ENCODE measurements at regions not wholly inside any gene's neighbourhood (a gene's known extent, or its start where the extent isn't known, plus 50 kb on each side); places are given as distances from the start of the nearest gene placed in this dataset.
"Not testable (repeated sequence)": the region's sequence is repeated elsewhere in the genome, so short reads cannot be mapped to it uniquely, and the experiment has no call there.

DNA sequence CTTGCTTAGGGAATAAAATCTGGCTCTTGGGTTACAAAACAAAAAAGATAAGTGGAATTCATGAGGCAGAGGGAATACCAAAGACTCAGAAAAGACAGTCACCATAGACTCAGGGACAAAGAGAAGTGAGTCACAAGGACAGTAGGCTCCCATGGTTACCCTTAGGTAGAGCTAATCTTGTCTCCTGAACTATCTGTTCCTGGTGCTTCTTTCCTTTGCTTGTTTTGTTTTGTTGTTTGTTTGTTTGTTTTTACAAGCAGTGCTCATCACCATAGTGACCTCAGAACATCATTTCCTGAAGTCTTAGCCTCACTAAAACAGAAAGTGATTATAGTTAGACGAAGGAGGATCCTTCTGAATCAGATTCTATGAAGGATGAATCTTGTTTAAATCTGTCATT, 142.3 kb upstream of the SOX21 start:
- no peak overlapping the region for H3K4me2 ChIP-seq
- H3K27me3 ChIP-seq, result no peaks in the 10 kb centered on the region
- no peak overlapping the region for H3K9ac ChIP-seq
- no peaks in the 10 kb centered on the region for H3K4me1 ChIP-seq
- DNase-seq (ENCODE audit: low spot score), result no peak
- H3K36me3 ChIP-seq, result no peaks in the 10 kb centered on the region
- no peaks in the 10 kb centered on the region for H3K36me3 Mint-ChIP-seq
- no peak for TF ChIP-seq EZH2phosphoT487 (IDR thresholded peaks at IDR 0.05)
- no peak for TF ChIP-seq EZH2 (IDR thresholded peaks at IDR 0.05)
- TF ChIP-seq, protein P1, sequence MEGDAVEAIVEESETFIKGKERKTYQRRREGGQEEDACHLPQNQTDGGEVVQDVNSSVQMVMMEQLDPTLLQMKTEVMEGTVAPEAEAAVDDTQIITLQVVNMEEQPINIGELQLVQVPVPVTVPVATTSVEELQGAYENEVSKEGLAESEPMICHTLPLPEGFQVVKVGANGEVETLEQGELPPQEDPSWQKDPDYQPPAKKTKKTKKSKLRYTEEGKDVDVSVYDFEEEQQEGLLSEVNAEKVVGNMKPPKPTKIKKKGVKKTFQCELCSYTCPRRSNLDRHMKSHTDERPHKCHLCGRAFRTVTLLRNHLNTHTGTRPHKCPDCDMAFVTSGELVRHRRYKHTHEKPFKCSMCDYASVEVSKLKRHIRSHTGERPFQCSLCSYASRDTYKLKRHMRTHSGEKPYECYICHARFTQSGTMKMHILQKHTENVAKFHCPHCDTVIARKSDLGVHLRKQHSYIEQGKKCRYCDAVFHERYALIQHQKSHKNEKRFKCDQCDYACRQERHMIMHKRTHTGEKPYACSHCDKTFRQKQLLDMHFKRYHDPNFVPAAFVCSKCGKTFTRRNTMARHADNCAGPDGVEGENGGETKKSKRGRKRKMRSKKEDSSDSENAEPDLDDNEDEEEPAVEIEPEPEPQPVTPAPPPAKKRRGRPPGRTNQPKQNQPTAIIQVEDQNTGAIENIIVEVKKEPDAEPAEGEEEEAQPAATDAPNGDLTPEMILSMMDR (IDR thresholded peaks at IDR 0.05), result no peak
- H3F3A ChIP-seq (ENCODE audit: low read depth), result no peaks in the 10 kb centered on the region
- H3K9me3 ChIP-seq (ENCODE audit: low read depth), result no peaks in the 10 kb centered on the region
- H3K27ac Mint-ChIP-seq, result no peak overlapping the region
- no peaks in the 10 kb centered on the region for H4K20me1 ChIP-seq (ENCODE audit: low read depth)
- peaks cover 10% of the 10 kb centered on the region for H3K4me1 Mint-ChIP-seq
- H3K9me3 Mint-ChIP-seq, result no peaks in the 10 kb centered on the region
- H3K27me3 Mint-ChIP-seq (ENCODE audit: insufficient read depth, low read depth), result no peaks in the 10 kb centered on the region
- H3K4me3 ChIP-seq, result no peak overlapping the region
- no peak overlapping the region for H3K27ac ChIP-seq
- H2AFZ ChIP-seq (replicated peaks), result no peak overlapping the region
- H3K79me2 ChIP-seq (ENCODE audit: low read depth), result no peaks in the 10 kb centered on the region
- H3K4me3 Mint-ChIP-seq, result no peak overlapping the region

DNA sequence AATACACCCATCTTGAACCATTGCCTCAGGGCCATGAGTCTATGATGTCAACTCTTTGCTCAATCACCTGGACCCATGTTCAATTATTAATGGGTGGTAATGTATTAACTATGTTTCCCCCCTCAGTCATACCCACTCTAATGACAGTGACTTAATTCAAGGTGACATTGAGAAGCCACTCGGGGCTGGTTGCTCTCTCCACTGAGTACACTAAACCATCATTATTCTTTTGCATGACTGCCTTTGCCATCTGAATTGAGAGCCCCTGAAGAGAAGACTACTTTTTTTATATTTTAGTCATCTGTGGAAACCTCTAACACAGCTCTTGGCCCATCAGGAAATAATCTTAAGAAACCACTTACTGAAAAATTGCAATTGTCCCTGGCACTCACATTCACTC, 139.2 kb upstream of the SOX21 start:
- H3K27ac Mint-ChIP-seq, result no peak overlapping the region
- H3K27me3 ChIP-seq, result no peaks in the 10 kb centered on the region
- H3F3A ChIP-seq (ENCODE audit: low read depth), result no peaks in the 10 kb centered on the region
- H3K4me3 ChIP-seq, result no peak overlapping the region
- H3K4me2 ChIP-seq, result no peak overlapping the region
- no peak overlapping the region for H3K27ac ChIP-seq
- TF ChIP-seq EZH2 (IDR thresholded peaks at IDR 0.05) (no peak), EZH2phosphoT487 (IDR thresholded peaks at IDR 0.05) (no peak)
- TF ChIP-seq, protein P1 (IDR thresholded peaks at IDR 0.05), result no peak
- H3K27me3 Mint-ChIP-seq (ENCODE audit: insufficient read depth, low read depth), result no peaks in the 10 kb centered on the region
- H3K36me3 Mint-ChIP-seq, result no peaks in the 10 kb centered on the region
- H3K4me1 Mint-ChIP-seq, result no peaks in the 10 kb centered on the region
- no peaks in the 10 kb centered on the region for H3K4me1 ChIP-seq
- no peak overlapping the region for H3K9ac ChIP-seq
- DNase-seq (ENCODE audit: low spot score), result no peak
- H3K9me3 Mint-ChIP-seq, result no peaks in the 10 kb centered on the region
- H3K79me2 ChIP-seq (ENCODE audit: low read depth), result no peaks in the 10 kb centered on the region
- no peak overlapping the region for H3K4me3 Mint-ChIP-seq
- no peaks in the 10 kb centered on the region for H3K9me3 ChIP-seq (ENCODE audit: low read depth)
- no peak overlapping the region for H2AFZ ChIP-seq (replicated peaks)
- H4K20me1 ChIP-seq (ENCODE audit: low read depth), result no peaks in the 10 kb centered on the region
- H3K36me3 ChIP-seq, result no peaks in the 10 kb centered on the region

DNA sequence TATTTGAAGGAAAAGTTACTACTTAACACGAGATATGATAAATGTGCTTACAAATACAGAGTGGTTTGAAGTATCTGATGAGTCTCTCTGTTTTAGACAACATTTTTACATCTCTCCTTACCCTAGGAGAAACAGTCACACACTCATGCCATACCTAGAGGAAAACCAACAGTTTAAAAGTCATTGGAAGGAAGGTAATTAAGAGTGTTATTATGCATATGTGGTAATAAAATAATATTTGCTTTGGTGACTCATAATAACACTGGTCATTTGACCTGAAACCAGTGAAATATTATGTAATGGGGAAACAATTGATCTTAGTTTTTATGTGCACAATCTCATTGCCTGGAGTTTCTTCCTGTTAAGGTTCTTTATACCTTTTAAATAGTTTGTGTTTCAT, 136.9 kb upstream of the SOX21 start:
- Mint-ChIP-seq H3K9me3 (no peaks in the 10 kb centered on the region), H3K4me3 (no peak overlapping the region), H3K36me3 (no peaks in the 10 kb centered on the region), H3K4me1 (no peaks in the 10 kb centered on the region), H3K27me3 (ENCODE audit: insufficient read depth, low read depth) (no peaks in the 10 kb centered on the region), H3K27ac (no peak overlapping the region)
- Histone ChIP-seq H3K27me3 (no peaks in the 10 kb centered on the region), H3K27ac (no peak overlapping the region), H3F3A (ENCODE audit: low read depth) (no peaks in the 10 kb centered on the region), H3K4me2 (no peak overlapping the region), H3K4me3 (no peak overlapping the region), H3K79me2 (ENCODE audit: low read depth) (no peaks in the 10 kb centered on the region), H4K20me1 (ENCODE audit: low read depth) (no peaks in the 10 kb centered on the region), H3K36me3 (no peaks in the 10 kb centered on the region), H3K9ac (no peak overlapping the region), H2AFZ (replicated peaks) (no peak overlapping the region), H3K9me3 (ENCODE audit: low read depth) (no peaks in the 10 kb centered on the region), H3K4me1 (no peaks in the 10 kb centered on the region)
- no peak for DNase-seq (ENCODE audit: low spot score)
- no peak for TF ChIP-seq EZH2 (IDR thresholded peaks at IDR 0.05)
- TF ChIP-seq EZH2phosphoT487 (IDR thresholded peaks at IDR 0.05), result no peak
- TF ChIP-seq, protein P1 (IDR thresholded peaks at IDR 0.05), result no peak

DNA sequence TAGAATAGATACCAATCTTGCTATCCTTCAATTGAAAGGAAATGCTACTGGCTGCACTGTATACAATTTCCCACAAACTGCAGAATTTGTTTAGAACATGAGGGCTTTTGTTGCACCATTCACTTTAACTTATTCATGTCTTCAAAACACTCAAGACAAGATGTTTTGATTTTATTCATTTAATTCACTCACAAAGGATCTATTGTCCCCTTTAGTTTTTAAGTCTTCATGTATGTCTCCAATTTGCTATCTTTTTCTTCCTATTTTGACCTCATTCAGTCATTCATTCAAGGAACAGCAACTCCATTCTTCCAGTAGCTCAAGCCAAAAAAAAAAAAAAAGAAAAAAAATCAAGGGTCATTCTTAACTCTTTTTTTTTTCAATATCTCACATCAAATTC, 130.6 kb upstream of the SOX21 start:
- Mint-ChIP-seq H3K27me3 (ENCODE audit: insufficient read depth, low read depth) (no peaks in the 10 kb centered on the region), H3K36me3 (no peaks in the 10 kb centered on the region)

DNA sequence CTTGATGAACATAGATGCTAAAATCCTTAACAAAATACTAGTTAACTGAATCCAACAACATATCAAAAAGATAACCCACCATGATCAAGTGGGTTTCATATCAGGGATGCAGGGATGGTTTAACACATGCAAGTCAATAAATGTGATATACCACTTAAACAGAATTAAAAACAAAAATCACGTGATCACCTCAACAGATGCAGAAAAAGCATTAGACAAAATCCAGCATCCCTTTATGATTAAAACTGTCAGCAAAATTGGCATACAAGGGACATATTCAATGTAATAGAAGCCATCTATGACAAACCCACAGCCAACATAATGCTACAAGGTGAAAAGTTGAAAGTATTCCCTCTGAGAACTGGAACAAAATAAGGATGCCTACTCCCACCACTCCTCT, 124.7 kb upstream of the SOX21 start:
- H3K4me3 Mint-ChIP-seq; H3K4me1 Mint-ChIP-seq; H3K79me2 ChIP-seq (ENCODE audit: low read depth); DNase-seq (ENCODE audit: low spot score); H3K4me2 ChIP-seq; H3K27me3 ChIP-seq; H3K27me3 Mint-ChIP-seq (ENCODE audit: insufficient read depth, low read depth); H3K4me3 ChIP-seq; H3F3A ChIP-seq (ENCODE audit: low read depth); H3K36me3 ChIP-seq; H3K4me1 ChIP-seq; H3K36me3 Mint-ChIP-seq; H3K27ac ChIP-seq; H3K9me3 ChIP-seq (ENCODE audit: low read depth); H2AFZ ChIP-seq (replicated peaks); H3K9ac ChIP-seq; H3K9me3 Mint-ChIP-seq; H3K27ac Mint-ChIP-seq; H4K20me1 ChIP-seq (ENCODE audit: low read depth): not testable (repeated sequence)

More for the DNA sequence above, 130.6 kb upstream of the SOX21 start:
- Histone ChIP-seq H3K36me3 (no peaks in the 10 kb centered on the region), H3K79me2 (ENCODE audit: low read depth) (no peaks in the 10 kb centered on the region), H3F3A (ENCODE audit: low read depth) (no peaks in the 10 kb centered on the region), H4K20me1 (ENCODE audit: low read depth) (no peaks in the 10 kb centered on the region), H3K9ac (no peak overlapping the region), H3K4me3 (no peak overlapping the region), H2AFZ (replicated peaks) (no peak overlapping the region), H3K4me1 (no peaks in the 10 kb centered on the region), H3K27ac (no peak overlapping the region), H3K27me3 (no peaks in the 10 kb centered on the region), H3K9me3 (ENCODE audit: low read depth) (no peaks in the 10 kb centered on the region), H3K4me2 (no peak overlapping the region)
- no peaks in the 10 kb centered on the region for H3K4me1 Mint-ChIP-seq
- TF ChIP-seq EZH2phosphoT487 (IDR thresholded peaks at IDR 0.05), result no peak
- TF ChIP-seq, protein P1 (IDR thresholded peaks at IDR 0.05), result no peak
- no peak overlapping the region for H3K27ac Mint-ChIP-seq
- H3K9me3 Mint-ChIP-seq, result peaks cover 2% of the 10 kb centered on the region
- no peak for DNase-seq (ENCODE audit: low spot score)
- H3K4me3 Mint-ChIP-seq, result no peak overlapping the region

All from neural progenitor cell (in vitro differentiated cells).